SU-DHL-6 (cell line): ENCODE measurements at regions not wholly inside any gene's neighbourhood (a gene's known extent, or its start where the extent isn't known, plus 50 kb on each side); places are given as distances from the start of the nearest gene placed in this dataset.

Source experiments
- H2AFZ ChIP-seq: fragments of 200-600 bp; sonication (generic); 2 replicates; pipeline ENCODE4 v1.6.1; 2014; ENCODE audit warnings: low read depth, mild to moderate bottlenecking, moderate library complexity, mixed read lengths, antibody characterized with exemption, low read length; ENCODE audit not compliant: severe bottlenecking
- H3F3A ChIP-seq: fragments of 200-600 bp; shearing (Covaris generic); 2 replicates; pipeline ENCODE4 v1.6.0; 2016; ENCODE audit warnings: antibody characterized with exemption, mild to moderate bottlenecking; ENCODE audit not compliant: insufficient read depth
- H3K27ac ChIP-seq: fragments of 200-600 bp; sonication (generic); 2 replicates; pipeline ENCODE4 v1.5.1; 2016; ENCODE audit warnings: low read depth, mild to moderate bottlenecking, low read length, moderate library complexity, mixed read lengths
- H3K27me3 ChIP-seq: fragments of 200-600 bp; sonication (generic), shearing (Covaris generic); 2 replicates; pipeline ENCODE4 v1.6.0; 2014; ENCODE audit warnings: mild to moderate bottlenecking, low read length
- H3K36me3 ChIP-seq: fragments of 200-600 bp; sonication (generic); 2 replicates; pipeline ENCODE4 v1.6.1; 2014; ENCODE audit warnings: mild to moderate bottlenecking, low read length, mixed read lengths
- H3K4me2 ChIP-seq: fragments of 300-600, 200-600 bp; shearing (Covaris generic), sonication (generic); 2 replicates; pipeline ENCODE4 v1.6.0; 2014; ENCODE audit warnings: low read length, low read depth, mild to moderate bottlenecking; ENCODE audit not compliant: poor library complexity, severe bottlenecking
- H3K4me3 ChIP-seq: fragments of 200-600 bp; sonication (generic); 2 replicates; pipeline ENCODE4 v1.5.1; 2014; ENCODE audit warnings: antibody characterized with exemption, low read length, mild to moderate bottlenecking, mixed read lengths; ENCODE audit not compliant: insufficient read depth, poor library complexity, severe bottlenecking
- H3K79me2 ChIP-seq: fragments of 200-600 bp; sonication (generic); 2 replicates; pipeline ENCODE4 v1.6.1; 2014; ENCODE audit warnings: mild to moderate bottlenecking, low read length, moderate library complexity; ENCODE audit not compliant: insufficient read depth
- H3K9ac ChIP-seq: fragments of 200-600 bp; sonication (generic); 2 replicates; pipeline ENCODE4 v1.7.0; 2014; ENCODE audit warnings: mild to moderate bottlenecking, low read length
- H3K9me2 ChIP-seq: fragments of 200-600 bp; sonication (generic); replicated peaks from 2 replicates; pipeline ENCODE4 v1.6.1; 2014; ENCODE audit warnings: low read length; ENCODE audit not compliant: insufficient read depth
- H3K9me3 ChIP-seq: fragments of 200-600 bp; sonication (generic); 2 replicates; pipeline ENCODE4 v1.6.1; 2014; ENCODE audit warnings: low read length, mixed read lengths; ENCODE audit not compliant: insufficient read depth
- H4K20me1 ChIP-seq: fragments of 200-600 bp; sonication (generic); 2 replicates; pipeline ENCODE4 v1.6.1; 2014; ENCODE audit warnings: low read depth, mild to moderate bottlenecking, antibody characterized with exemption, low read length, moderate library complexity, mixed read lengths
- EZH2phosphoT487 ChIP-seq: fragments of 200-600 bp; sonication (generic), shearing (Covaris generic); conservative IDR thresholded peaks from 2 replicates; pipeline ENCODE4 v1.6.1; 2018; ENCODE audit warnings: mild to moderate bottlenecking, antibody characterized with exemption, low read length, moderate library complexity, mixed read lengths
- TF ChIP-seq, protein P1 (sequence below): fragments of 200-600 bp; sonication (generic); IDR thresholded peaks from one replicate; pipeline ENCODE4 v1.5.1; 2017; ENCODE audit warnings: antibody characterized with exemption, mild to moderate bottlenecking, low read length, moderate library complexity; ENCODE audit not compliant: insufficient read depth, poor library complexity, severe bottlenecking

DNA sequence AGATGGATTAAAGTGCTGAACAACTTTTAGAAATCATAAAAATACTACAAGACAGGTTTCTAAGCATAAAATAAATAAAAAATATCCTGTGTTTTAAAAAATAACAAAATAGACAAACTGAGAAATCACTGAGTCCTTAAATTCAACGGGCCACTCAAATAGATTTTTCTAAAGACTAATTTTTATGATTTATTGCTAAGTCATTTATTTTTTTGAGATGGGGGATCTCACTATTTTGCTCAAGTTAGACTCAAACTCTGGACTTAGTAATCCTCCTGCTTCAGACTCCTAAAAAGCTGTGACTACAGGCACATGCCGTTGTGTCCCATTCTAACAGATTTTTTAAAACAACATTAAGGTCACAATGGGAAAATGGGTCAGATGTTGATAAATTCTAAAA is 121.0 kb upstream of the THSD7A start:
- Histone ChIP-seq H3K4me3 (no peak overlapping the region), H3K9ac (no peak overlapping the region), H3K79me2 (no peaks in the 10 kb centered on the region), H3K27ac (no peak overlapping the region), H2AFZ (no peak overlapping the region), H3F3A (no peaks in the 10 kb centered on the region), H3K27me3 (no peaks in the 10 kb centered on the region), H3K9me2 (no peaks in the 10 kb centered on the region; the same call in 1 of the 2 replicates), H3K9me3 (no peaks in the 10 kb centered on the region), H3K4me2 (no peak overlapping the region), H4K20me1 (no peaks in the 10 kb centered on the region), H3K36me3 (no peaks in the 10 kb centered on the region)
- TF ChIP-seq, protein P1, sequence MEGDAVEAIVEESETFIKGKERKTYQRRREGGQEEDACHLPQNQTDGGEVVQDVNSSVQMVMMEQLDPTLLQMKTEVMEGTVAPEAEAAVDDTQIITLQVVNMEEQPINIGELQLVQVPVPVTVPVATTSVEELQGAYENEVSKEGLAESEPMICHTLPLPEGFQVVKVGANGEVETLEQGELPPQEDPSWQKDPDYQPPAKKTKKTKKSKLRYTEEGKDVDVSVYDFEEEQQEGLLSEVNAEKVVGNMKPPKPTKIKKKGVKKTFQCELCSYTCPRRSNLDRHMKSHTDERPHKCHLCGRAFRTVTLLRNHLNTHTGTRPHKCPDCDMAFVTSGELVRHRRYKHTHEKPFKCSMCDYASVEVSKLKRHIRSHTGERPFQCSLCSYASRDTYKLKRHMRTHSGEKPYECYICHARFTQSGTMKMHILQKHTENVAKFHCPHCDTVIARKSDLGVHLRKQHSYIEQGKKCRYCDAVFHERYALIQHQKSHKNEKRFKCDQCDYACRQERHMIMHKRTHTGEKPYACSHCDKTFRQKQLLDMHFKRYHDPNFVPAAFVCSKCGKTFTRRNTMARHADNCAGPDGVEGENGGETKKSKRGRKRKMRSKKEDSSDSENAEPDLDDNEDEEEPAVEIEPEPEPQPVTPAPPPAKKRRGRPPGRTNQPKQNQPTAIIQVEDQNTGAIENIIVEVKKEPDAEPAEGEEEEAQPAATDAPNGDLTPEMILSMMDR, result no peak
- no peak for TF ChIP-seq EZH2phosphoT487

DNA sequence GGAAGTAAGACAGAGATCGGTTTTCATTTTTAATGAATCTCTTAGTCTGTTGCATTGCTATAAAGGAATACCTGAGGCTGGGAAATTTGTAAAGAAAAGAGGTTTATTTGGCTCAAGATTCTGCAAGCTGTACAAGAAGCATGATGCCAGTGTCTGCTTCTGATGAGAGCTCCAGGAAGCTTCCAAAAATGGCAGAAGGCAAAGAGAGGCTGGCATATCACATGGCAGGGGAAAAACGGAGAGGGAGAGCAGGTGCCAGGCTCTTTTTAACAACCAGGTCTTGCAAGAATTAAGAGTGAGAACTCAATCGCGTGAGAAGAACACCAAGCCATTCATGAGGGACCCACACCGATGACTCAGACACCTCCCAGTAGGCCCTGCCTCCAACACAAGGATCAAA is 125.0 kb upstream of the THSD7A start:
- TF ChIP-seq EZH2phosphoT487, result no peak
- TF ChIP-seq, protein P1, result no peak
- Histone ChIP-seq H3K9ac (no peak overlapping the region), H3K4me2 (no peak overlapping the region), H3K27me3 (no peaks in the 10 kb centered on the region), H4K20me1 (no peaks in the 10 kb centered on the region), H3K9me2 (no peaks in the 10 kb centered on the region; the same call in 1 of the 2 replicates), H3F3A (no peaks in the 10 kb centered on the region), H3K27ac (no peak overlapping the region), H3K79me2 (no peaks in the 10 kb centered on the region), H2AFZ (no peak overlapping the region), H3K4me3 (no peak overlapping the region), H3K36me3 (no peaks in the 10 kb centered on the region), H3K9me3 (no peaks in the 10 kb centered on the region)

DNA sequence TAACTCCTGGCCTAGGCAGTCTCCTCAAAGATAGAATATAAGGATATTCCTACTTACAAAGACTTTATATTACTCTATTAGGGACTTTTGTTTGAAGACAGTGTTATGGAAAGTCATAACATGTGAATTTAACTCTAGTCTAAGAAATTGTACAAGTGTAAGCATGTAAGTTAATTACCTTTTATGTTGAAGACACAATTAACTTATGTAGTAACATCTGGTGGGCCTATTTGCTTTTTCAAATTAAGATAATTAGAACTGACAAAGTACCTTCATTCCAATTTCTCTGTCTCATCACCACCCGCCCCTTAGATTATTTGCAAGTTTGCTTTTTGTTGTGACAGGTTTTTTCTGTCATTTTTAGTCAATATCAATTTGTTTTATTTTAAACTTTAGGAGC is 126.0 kb upstream of the THSD7A start:
- Histone ChIP-seq H3K9me2 (no peaks in the 10 kb centered on the region; the same call in 1 of the 2 replicates), H3K4me2 (no peak overlapping the region), H3K27ac (no peak overlapping the region), H3K4me3 (no peak overlapping the region), H4K20me1 (no peaks in the 10 kb centered on the region), H2AFZ (no peak overlapping the region), H3F3A (no peaks in the 10 kb centered on the region), H3K79me2 (no peaks in the 10 kb centered on the region), H3K9me3 (no peaks in the 10 kb centered on the region), H3K27me3 (no peaks in the 10 kb centered on the region), H3K36me3 (no peaks in the 10 kb centered on the region), H3K9ac (no peak overlapping the region)
- TF ChIP-seq EZH2phosphoT487, result no peak
- TF ChIP-seq, protein P1, result no peak

DNA sequence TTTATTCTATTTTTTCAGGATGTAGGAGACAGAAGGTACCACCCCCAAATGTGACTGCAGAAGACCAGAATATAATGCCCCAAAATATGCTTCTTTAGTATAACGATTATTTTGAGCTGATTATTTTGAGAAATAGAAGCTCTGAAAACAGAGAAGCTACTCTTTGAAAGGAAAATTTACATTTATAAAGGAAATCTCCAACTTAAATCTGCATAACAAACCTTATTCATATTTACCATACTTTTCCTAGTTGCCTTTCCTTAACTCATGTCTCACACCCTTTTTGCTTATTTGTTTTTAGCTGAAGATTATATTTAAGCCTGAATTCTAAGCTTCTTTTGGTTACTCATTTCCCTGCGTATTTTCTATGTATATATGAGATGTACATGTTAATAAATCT is 127.1 kb upstream of the THSD7A start:
- Histone ChIP-seq H3F3A (no peaks in the 10 kb centered on the region), H3K36me3 (no peaks in the 10 kb centered on the region), H3K79me2 (no peaks in the 10 kb centered on the region), H4K20me1 (no peaks in the 10 kb centered on the region), H3K27ac (no peak overlapping the region), H3K9me2 (no peaks in the 10 kb centered on the region; the same call in 1 of the 2 replicates), H3K4me3 (no peak overlapping the region), H3K9me3 (no peaks in the 10 kb centered on the region), H3K27me3 (no peaks in the 10 kb centered on the region), H3K9ac (no peak overlapping the region), H2AFZ (no peak overlapping the region), H3K4me2 (no peak overlapping the region)
- TF ChIP-seq EZH2phosphoT487, result no peak
- TF ChIP-seq, protein P1, result no peak
